ENCODE measurements at regions not wholly inside any gene's neighbourhood (a gene's known extent, or its start where the extent isn't known, plus 50 kb on each side); places are given as distances from the start of the nearest gene placed in this dataset.

- no peaks in the 10 kb centered on the region for H3K27me3 ChIP-seq (ENCODE audit: insufficient read depth, low read depth, severe bottlenecking)
- no peaks in the 10 kb centered on the region for H3K36me3 ChIP-seq
- H3K27ac ChIP-seq = no peak overlapping the region
- no peak for DNase-seq
- H3K9me3 ChIP-seq (ENCODE audit: severe bottlenecking) = no peaks in the 10 kb centered on the region
- H3K4me3 ChIP-seq (ENCODE audit: low read depth, low read length) = no peak overlapping the region
- TF ChIP-seq CTCF (IDR thresholded peaks at IDR 0.05; ENCODE audit: low read depth, low read length) = no peak
These were observed 194.3 kb upstream of the MARCKS start for GRCh38 chr6:113662688-113663333.

GRCh38 chr6:113664909-113665308 is 192.2 kb upstream of the MARCKS start:
- TF ChIP-seq CTCF (IDR thresholded peaks at IDR 0.05; ENCODE audit: low read depth, low read length) = no peak
- H3K27me3 ChIP-seq (ENCODE audit: insufficient read depth, low read depth, severe bottlenecking) = no peaks in the 10 kb centered on the region
- H3K27ac ChIP-seq = no peak overlapping the region
- no peak overlapping the region for H3K4me3 ChIP-seq (ENCODE audit: low read depth, low read length)
- no peaks in the 10 kb centered on the region for H3K9me3 ChIP-seq (ENCODE audit: severe bottlenecking)
- no peaks in the 10 kb centered on the region for H3K36me3 ChIP-seq
- DNase-seq = no peak

GRCh38 chr6:113668641-113669408 is 188.3 kb upstream of the MARCKS start:
- Histone ChIP-seq H3K27me3 (ENCODE audit: insufficient read depth, low read depth, severe bottlenecking) (no peaks in the 10 kb centered on the region), H3K4me3 (ENCODE audit: low read depth, low read length) (no peak overlapping the region), H3K27ac (no peak overlapping the region), H3K9me3 (ENCODE audit: severe bottlenecking) (no peaks in the 10 kb centered on the region), H3K36me3 (no peaks in the 10 kb centered on the region)
- no peak for DNase-seq
- no peak for TF ChIP-seq CTCF (IDR thresholded peaks at IDR 0.05; ENCODE audit: low read depth, low read length)

GRCh38 chr6:113669606-113670005 is 187.5 kb upstream of the MARCKS start:
- DNase-seq = no peak
- H3K9me3 ChIP-seq (ENCODE audit: severe bottlenecking) = no peaks in the 10 kb centered on the region

GRCh38 chr6:113671421-113671820 is 185.7 kb upstream of the MARCKS start:
- Histone ChIP-seq H3K4me3 (ENCODE audit: low read depth, low read length) (no peak overlapping the region), H3K27ac (no peak overlapping the region), H3K27me3 (ENCODE audit: insufficient read depth, low read depth, severe bottlenecking) (no peaks in the 10 kb centered on the region), H3K36me3 (no peaks in the 10 kb centered on the region), H3K9me3 (ENCODE audit: severe bottlenecking) (no peaks in the 10 kb centered on the region)
- no peak for TF ChIP-seq CTCF (IDR thresholded peaks at IDR 0.05; ENCODE audit: low read depth, low read length)
- DNase-seq = no peak

More at GRCh38 chr6:113669606-113670005, 187.5 kb upstream of the MARCKS start:
- Histone ChIP-seq H3K27ac (no peak overlapping the region), H3K27me3 (ENCODE audit: insufficient read depth, low read depth, severe bottlenecking) (no peaks in the 10 kb centered on the region), H3K36me3 (no peaks in the 10 kb centered on the region), H3K4me3 (ENCODE audit: low read depth, low read length) (no peak overlapping the region)
- no peak for TF ChIP-seq CTCF (IDR thresholded peaks at IDR 0.05; ENCODE audit: low read depth, low read length)

All from WERI-Rb-1 (cell line).